RKO (cell line): ENCODE measurements at regions not wholly inside any gene's neighbourhood (a gene's known extent, or its start where the extent isn't known, plus 50 kb on each side); places are given as distances from the start of the nearest gene placed in this dataset.
"Not testable (repeated sequence)": the region's sequence is repeated elsewhere in the genome, so short reads cannot be mapped to it uniquely, and the experiment has no call there.

ENCODE experiments used
- DNase-seq: peaks from one replicate; pipeline ENCODE4 v3.0.0-alpha.2; 2016; ENCODE audit warnings: low spot score

- DNase-seq: no peak
Measured at GRCh38 chr21:35199733-35200015, 150.6 kb upstream of the RUNX1 start.

- DNase-seq: no peak
Measured at GRCh38 chr21:35198982-35199732, 150.1 kb upstream of the RUNX1 start.

- DNase-seq: no peak
Measured at GRCh38 chr21:35198565-35198964, 149.5 kb upstream of the RUNX1 start.

- no peak for DNase-seq
Measured at GRCh38 chr21:35197992-35198431, 148.9 kb upstream of the RUNX1 start.

GRCh38 chr21:35197191-35197590 is 148.1 kb upstream of the RUNX1 start:
- no peak for DNase-seq

GRCh38 chr21:35196128-35196527 is 147.0 kb upstream of the RUNX1 start:
- DNase-seq: no peak

GRCh38 chr21:35195232-35195631 is 146.1 kb upstream of the RUNX1 start:
- DNase-seq: no peak

- DNase-seq: no peak
Measured at GRCh38 chr21:35191754-35192153, 142.7 kb upstream of the RUNX1 start.

GRCh38 chr21:35191128-35191527 is 142.0 kb upstream of the RUNX1 start:
- no peak for DNase-seq

GRCh38 chr21:35190201-35190701 is 141.1 kb upstream of the RUNX1 start:
- no peak for DNase-seq

- DNase-seq: no peak
Measured at GRCh38 chr21:35189077-35189863, 140.2 kb upstream of the RUNX1 start.

GRCh38 chr21:35183389-35183788 is 134.3 kb upstream of the RUNX1 start:
- DNase-seq: not testable (repeated sequence)

- no peak for DNase-seq
Measured at GRCh38 chr21:35179990-35180540, 131.0 kb upstream of the RUNX1 start.

GRCh38 chr21:35178827-35179226 is 129.7 kb upstream of the RUNX1 start:
- peak; percentile 51 for DNase-seq

GRCh38 chr21:35178098-35178497 is 129.0 kb upstream of the RUNX1 start:
- DNase-seq: no peak

GRCh38 chr21:35172231-35172630 is 123.1 kb upstream of the RUNX1 start:
- DNase-seq: no peak

GRCh38 chr21:35171385-35171784 is 122.3 kb upstream of the RUNX1 start:
- DNase-seq: no peak

- no peak for DNase-seq
Measured at GRCh38 chr21:35170818-35171217, 121.7 kb upstream of the RUNX1 start.

GRCh38 chr21:35170244-35170643 is 121.1 kb upstream of the RUNX1 start:
- DNase-seq: no peak

GRCh38 chr21:35169574-35169973 is 120.5 kb upstream of the RUNX1 start:
- no peak for DNase-seq

- DNase-seq: no peak
Measured at GRCh38 chr21:35168735-35169134, 119.6 kb upstream of the RUNX1 start.

GRCh38 chr21:35164971-35165483 is 115.9 kb upstream of the RUNX1 start:
- DNase-seq: no peak

GRCh38 chr21:35164380-35164779 is 115.3 kb upstream of the RUNX1 start:
- DNase-seq: no peak
